ENCODE measurements at regions not wholly inside any gene's neighbourhood (a gene's known extent, or its start where the extent isn't known, plus 50 kb on each side); places are given as distances from the start of the nearest gene placed in this dataset.

DNA sequence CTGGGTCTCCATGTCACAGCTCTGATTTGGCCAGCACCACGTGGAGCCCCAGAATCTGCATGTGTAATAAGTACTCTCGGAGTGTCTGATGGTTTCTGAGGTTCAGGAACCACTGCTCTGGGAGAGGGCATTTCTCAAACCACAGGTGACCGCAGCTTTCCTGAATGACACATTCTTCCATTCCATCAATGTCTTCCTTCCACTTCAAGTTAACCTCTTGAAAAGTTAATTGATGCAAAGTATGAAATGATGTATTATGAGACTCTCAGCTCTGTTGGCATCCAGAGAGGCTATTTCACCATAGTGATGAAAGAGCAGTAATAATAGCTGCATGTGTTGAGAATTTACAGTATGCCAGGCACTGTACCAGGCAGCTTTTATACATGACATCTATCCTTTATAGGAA, 61.3 kb upstream of the CRIM1 start:
- Histone ChIP-seq H3K4me2 (ENCODE audit: low read length) (no peak overlapping the region), H3K9ac (ENCODE audit: low read length) (no peak overlapping the region), H3K27ac (ENCODE audit: low read length) (no peak overlapping the region), H3K9me3 (ENCODE audit: low read length) (no peaks in the 10 kb centered on the region), H3K4me3 (ENCODE audit: low read length) (no peak overlapping the region), H3K36me3 (ENCODE audit: insufficient read depth, low read length) (no peaks in the 10 kb centered on the region), H3K9me2 (ENCODE audit: insufficient read depth, low read length) (no peaks in the 10 kb centered on the region), H3K79me2 (replicated peaks; ENCODE audit: insufficient read depth, low read length) (no peaks in the 10 kb centered on the region), H4K20me1 (ENCODE audit: insufficient read depth) (no peaks in the 10 kb centered on the region), H3K27me3 (ENCODE audit: insufficient read depth, low read depth, low read length) (no peaks in the 10 kb centered on the region), H3F3A (ENCODE audit: insufficient read depth, low read length, poor library complexity, severe bottlenecking) (no peaks in the 10 kb centered on the region), H2AFZ (ENCODE audit: low read depth, low read length) (no peak overlapping the region)
- TF ChIP-seq, protein P1, sequence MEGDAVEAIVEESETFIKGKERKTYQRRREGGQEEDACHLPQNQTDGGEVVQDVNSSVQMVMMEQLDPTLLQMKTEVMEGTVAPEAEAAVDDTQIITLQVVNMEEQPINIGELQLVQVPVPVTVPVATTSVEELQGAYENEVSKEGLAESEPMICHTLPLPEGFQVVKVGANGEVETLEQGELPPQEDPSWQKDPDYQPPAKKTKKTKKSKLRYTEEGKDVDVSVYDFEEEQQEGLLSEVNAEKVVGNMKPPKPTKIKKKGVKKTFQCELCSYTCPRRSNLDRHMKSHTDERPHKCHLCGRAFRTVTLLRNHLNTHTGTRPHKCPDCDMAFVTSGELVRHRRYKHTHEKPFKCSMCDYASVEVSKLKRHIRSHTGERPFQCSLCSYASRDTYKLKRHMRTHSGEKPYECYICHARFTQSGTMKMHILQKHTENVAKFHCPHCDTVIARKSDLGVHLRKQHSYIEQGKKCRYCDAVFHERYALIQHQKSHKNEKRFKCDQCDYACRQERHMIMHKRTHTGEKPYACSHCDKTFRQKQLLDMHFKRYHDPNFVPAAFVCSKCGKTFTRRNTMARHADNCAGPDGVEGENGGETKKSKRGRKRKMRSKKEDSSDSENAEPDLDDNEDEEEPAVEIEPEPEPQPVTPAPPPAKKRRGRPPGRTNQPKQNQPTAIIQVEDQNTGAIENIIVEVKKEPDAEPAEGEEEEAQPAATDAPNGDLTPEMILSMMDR (IDR thresholded peaks at IDR 0.05; ENCODE audit: poor library complexity, severe bottlenecking), result no peak
- TF ChIP-seq EP300 (conservative IDR thresholded peaks at IDR 0.05; ENCODE audit: poor library complexity, severe bottlenecking) (no peak), RAD21 (conservative IDR thresholded peaks at IDR 0.05) (no peak), TAF1 (IDR thresholded peaks at IDR 0.05; ENCODE audit: low read depth) (no peak), MXI1 (conservative IDR thresholded peaks at IDR 0.05; ENCODE audit: poor library complexity, severe bottlenecking) (no peak), POLR2AphosphoS5 (IDR thresholded peaks at IDR 0.05) (no peak), SMC3 (conservative IDR thresholded peaks at IDR 0.05; ENCODE audit: poor library complexity) (no peak), EZH2 (IDR thresholded peaks at IDR 0.05; ENCODE audit: borderline replicate concordance, insufficient read depth, low read length, poor library complexity, severe bottlenecking) (no peak)
- TF ChIP-seq, protein P2, sequence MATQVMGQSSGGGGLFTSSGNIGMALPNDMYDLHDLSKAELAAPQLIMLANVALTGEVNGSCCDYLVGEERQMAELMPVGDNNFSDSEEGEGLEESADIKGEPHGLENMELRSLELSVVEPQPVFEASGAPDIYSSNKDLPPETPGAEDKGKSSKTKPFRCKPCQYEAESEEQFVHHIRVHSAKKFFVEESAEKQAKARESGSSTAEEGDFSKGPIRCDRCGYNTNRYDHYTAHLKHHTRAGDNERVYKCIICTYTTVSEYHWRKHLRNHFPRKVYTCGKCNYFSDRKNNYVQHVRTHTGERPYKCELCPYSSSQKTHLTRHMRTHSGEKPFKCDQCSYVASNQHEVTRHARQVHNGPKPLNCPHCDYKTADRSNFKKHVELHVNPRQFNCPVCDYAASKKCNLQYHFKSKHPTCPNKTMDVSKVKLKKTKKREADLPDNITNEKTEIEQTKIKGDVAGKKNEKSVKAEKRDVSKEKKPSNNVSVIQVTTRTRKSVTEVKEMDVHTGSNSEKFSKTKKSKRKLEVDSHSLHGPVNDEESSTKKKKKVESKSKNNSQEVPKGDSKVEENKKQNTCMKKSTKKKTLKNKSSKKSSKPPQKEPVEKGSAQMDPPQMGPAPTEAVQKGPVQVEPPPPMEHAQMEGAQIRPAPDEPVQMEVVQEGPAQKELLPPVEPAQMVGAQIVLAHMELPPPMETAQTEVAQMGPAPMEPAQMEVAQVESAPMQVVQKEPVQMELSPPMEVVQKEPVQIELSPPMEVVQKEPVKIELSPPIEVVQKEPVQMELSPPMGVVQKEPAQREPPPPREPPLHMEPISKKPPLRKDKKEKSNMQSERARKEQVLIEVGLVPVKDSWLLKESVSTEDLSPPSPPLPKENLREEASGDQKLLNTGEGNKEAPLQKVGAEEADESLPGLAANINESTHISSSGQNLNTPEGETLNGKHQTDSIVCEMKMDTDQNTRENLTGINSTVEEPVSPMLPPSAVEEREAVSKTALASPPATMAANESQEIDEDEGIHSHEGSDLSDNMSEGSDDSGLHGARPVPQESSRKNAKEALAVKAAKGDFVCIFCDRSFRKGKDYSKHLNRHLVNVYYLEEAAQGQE (IDR thresholded peaks at IDR 0.05; ENCODE audit: borderline replicate concordance), result no peak

DNA sequence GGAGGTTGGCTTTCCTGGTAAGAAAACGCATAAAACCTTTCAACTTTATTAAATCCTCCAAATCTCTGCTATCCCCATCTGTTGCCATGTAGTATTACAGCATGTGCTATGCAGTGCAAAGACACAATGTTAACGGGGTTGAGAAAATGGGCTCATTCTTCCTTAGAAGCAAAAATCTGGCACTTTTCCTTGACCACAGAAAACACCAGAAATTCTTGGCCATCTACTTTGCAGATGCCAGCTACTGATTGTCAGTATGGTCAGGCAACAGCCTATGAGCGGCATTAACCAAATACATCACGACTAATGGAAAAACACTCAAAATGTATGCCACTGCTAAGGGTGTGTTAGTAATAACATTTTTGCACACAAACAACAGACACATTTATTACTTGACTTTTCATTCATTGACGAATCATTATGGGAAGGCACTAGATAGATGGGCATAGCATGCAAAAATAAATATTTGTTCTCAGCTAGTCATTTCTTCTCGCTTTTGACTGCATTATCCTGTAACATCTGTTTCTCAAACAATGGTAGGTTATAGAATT, 65.2 kb upstream of the CRIM1 start:
- H3K9me2 ChIP-seq (ENCODE audit: insufficient read depth, low read length), result no peaks in the 10 kb centered on the region
- H2AFZ ChIP-seq (ENCODE audit: low read depth, low read length), result no peak overlapping the region
- H3K27me3 ChIP-seq (ENCODE audit: insufficient read depth, low read depth, low read length), result no peaks in the 10 kb centered on the region
- no peaks in the 10 kb centered on the region for H3K9me3 ChIP-seq (ENCODE audit: low read length)
- no peak overlapping the region for H3K4me3 ChIP-seq (ENCODE audit: low read length)
- no peaks in the 10 kb centered on the region for H3K79me2 ChIP-seq (replicated peaks; ENCODE audit: insufficient read depth, low read length)
- no peak for TF ChIP-seq TAF1 (IDR thresholded peaks at IDR 0.05; ENCODE audit: low read depth)
- no peak for TF ChIP-seq SMC3 (conservative IDR thresholded peaks at IDR 0.05; ENCODE audit: poor library complexity)
- no peak for TF ChIP-seq POLR2AphosphoS5 (IDR thresholded peaks at IDR 0.05)
- no peak for TF ChIP-seq RAD21 (conservative IDR thresholded peaks at IDR 0.05)
- TF ChIP-seq EZH2 (IDR thresholded peaks at IDR 0.05; ENCODE audit: borderline replicate concordance, insufficient read depth, low read length, poor library complexity, severe bottlenecking), result no peak
- TF ChIP-seq, protein P1 (IDR thresholded peaks at IDR 0.05; ENCODE audit: poor library complexity, severe bottlenecking), result no peak
- TF ChIP-seq EP300 (conservative IDR thresholded peaks at IDR 0.05; ENCODE audit: poor library complexity, severe bottlenecking), result no peak
- no peak for TF ChIP-seq MXI1 (conservative IDR thresholded peaks at IDR 0.05; ENCODE audit: poor library complexity, severe bottlenecking)
- TF ChIP-seq, protein P2 (IDR thresholded peaks at IDR 0.05; ENCODE audit: borderline replicate concordance), result no peak
- no peaks in the 10 kb centered on the region for H4K20me1 ChIP-seq (ENCODE audit: insufficient read depth)
- no peak overlapping the region for H3K4me2 ChIP-seq (ENCODE audit: low read length)
- no peak overlapping the region for H3K9ac ChIP-seq (ENCODE audit: low read length)
- H3F3A ChIP-seq (ENCODE audit: insufficient read depth, low read length, poor library complexity, severe bottlenecking), result no peaks in the 10 kb centered on the region
- H3K27ac ChIP-seq (ENCODE audit: low read length), result no peak overlapping the region
- H3K36me3 ChIP-seq (ENCODE audit: insufficient read depth, low read length), result no peaks in the 10 kb centered on the region
